ENCODE measurements at regions not wholly inside any gene's neighbourhood (a gene's known extent, or its start where the extent isn't known, plus 50 kb on each side); places are given as distances from the start of the nearest gene placed in this dataset.

DNA sequence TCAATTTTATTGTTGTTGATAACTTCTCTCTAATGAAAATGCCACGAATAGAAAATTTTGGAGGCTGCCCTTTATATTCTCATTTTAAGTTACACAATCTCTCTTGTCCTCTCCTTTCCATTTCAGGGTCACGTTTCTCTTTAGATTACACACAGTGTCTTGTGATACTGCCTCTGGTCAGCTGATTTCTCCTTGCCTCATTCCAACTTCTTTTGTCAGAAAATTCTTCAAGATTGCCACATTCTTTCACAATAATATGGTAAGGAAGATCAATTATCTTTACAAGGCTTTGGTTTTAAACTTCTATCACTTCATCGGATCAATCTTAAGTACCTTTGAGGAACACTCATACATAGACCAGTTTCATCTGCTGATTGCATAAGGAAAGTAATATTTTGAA, 370.3 kb downstream of the RFPL4B start:
- DNase-seq (ENCODE audit: low read depth in 2 of 2), result no peak

DNA sequence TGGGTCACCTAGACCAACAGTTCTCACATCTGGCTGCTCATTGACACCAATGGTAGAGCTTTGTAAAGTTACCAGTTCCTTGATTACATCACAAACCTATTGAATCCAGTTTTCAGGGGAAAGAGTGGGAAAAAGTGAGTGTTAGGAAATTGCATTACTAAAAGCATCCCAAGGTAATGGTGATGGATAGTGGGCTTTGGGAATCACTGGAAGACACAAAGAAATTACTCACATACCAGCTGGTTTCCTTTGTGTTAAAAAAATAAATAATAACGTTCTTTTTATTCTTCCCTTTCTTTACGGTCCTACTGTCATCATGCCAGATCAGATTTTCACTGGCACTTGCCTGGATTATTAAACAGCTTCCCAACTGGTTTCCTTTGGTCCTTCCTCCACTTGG, 370.7 kb downstream of the RFPL4B start:
- no peak for DNase-seq (ENCODE audit: low read depth in 2 of 2)

DNA sequence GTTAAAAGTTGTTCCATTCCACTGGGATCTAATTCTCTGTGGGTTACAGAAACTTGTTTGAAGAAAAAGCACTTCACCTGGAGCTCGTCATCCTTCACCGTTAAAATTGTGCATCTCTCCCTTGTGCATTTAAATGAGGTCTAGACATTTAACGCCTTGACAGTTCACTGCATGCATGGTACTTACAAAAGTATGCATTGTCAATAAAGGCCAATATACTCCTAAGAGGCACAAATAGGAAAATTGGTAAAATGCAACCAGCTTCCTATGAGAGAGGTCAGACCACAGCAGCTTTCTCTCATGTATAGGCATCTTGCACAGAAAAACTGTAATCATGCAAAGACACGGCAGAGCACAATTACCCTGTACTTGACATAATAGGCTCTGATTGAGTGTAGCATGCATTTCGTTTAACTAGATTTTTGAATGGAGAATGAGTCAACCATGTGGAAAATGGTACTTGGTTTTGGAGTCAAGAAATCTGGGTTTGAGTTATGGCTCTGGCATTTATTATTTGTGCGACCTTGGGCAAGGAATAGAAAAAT, 378.5 kb downstream of the RFPL4B start:
- DNase-seq (ENCODE audit: low read depth in 2 of 2), result no peak

DNA sequence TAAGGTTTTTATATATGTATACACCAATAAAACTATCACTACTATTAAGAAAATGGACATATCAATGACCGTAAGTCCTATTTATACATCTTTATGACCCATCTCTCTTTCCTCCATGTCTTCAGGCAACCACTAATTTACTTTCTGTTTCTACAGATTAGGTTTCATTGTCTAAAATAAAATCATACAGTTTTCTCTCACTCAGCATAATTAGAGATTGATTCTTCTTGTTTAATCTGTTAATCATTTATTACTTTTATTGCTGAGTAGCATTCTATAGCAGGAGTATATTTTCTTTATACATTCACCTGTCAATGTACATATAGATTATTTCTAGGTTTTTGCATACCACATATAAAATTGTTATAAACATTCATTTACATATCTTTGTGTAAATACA, 388.0 kb downstream of the RFPL4B start:
- no peak for DNase-seq (ENCODE audit: low read depth in 2 of 2)

DNA sequence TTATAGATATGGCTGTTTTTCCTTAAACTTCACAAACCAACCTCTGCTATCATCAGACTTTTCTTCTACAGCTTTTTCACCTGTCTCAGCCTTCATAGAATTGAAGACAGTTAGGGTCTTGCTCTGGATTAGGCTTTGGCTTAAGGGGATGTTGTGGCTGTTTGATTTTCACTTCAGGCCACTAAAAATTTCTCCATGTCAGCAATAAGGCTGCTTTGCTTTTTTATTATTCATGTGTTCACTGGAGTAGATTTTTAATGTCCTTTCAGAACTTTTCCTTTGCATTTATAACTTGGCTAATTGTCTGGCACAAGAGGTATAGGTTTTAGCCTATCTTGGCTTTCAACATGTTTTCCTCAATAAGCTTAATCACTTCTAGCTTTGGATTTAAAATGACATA, 392.6 kb downstream of the RFPL4B start:
- no peak for DNase-seq (ENCODE audit: low read depth in 2 of 2)

DNA sequence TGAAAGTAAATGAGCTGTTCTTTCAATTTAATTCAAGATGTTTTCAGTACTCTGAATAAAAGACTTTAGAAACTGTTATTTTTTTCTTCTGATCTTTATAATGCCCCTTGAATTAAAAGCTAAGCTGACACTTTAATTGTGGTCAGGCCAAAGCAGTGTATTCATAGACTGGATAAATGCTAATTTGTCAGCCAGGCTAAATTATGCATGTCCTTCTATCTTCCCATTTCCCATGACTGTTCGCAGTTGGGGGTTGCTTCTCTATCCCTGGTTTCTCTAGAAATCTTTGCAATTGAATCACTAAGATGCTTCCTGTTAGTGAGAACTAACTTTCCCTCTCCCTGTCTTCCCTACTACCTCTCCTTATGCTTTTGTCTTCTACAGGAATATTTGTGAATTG, 396.2 kb downstream of the RFPL4B start:
- DNase-seq (ENCODE audit: low read depth in 2 of 2), result no peak

DNA sequence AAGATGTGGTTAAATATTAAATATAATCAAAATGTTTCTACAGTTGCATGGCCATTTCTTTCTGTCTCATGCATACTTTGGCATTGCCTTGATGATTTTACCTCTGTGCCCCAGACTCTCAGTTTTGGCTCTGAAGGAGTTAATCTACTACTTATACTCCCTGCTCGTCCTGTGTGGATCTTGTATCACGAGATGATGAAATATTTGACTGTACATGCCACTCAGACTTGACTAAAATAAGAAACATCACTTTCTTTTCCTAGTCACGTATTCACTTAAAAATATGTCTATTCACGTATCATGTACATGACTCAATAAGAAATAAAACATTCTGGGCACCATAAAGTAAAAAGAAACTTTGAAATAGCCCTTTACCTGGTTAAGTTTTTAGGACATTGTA, 397.7 kb downstream of the RFPL4B start:
- no peak for DNase-seq (ENCODE audit: low read depth in 2 of 2)

DNA sequence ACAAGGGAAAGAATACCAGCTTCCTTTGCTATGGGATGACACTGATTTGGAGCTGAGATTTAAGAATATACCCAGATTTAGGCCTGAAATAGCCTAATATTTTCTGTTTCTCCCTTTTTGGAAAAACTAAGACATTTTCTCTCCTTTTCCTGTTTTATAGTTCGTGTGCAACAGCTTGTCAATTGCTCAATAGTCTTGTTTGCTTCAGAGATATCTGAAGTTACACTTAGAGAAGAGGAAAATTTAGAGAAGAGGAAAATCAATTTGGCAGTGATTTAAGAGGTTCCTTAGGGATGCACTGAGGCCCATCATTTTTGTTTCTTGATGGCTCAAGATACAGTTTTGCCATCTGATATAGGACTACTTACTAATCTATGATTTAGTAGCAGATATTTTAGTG, 398.6 kb downstream of the RFPL4B start:
- no peak for DNase-seq (ENCODE audit: low read depth in 2 of 2)

DNA sequence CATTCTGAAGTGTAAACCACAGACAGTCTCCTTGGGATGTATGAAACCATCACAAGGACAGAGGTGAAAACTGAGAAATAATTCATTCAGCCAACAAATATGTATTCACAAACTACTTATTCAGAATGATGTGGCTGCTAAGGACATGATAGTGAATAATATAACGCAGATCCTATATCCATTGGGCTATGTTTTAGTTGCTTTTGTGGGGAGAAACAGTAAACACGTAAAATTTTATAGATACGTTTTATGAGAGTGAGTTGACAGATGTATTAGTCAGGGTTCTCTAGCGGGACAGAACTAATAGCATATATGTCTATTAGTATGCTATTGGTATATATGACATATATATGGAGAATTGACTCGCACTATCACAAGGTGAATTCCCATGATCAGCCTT, 402.5 kb downstream of the RFPL4B start:
- no peak for DNase-seq (ENCODE audit: low read depth in 2 of 2)

DNA sequence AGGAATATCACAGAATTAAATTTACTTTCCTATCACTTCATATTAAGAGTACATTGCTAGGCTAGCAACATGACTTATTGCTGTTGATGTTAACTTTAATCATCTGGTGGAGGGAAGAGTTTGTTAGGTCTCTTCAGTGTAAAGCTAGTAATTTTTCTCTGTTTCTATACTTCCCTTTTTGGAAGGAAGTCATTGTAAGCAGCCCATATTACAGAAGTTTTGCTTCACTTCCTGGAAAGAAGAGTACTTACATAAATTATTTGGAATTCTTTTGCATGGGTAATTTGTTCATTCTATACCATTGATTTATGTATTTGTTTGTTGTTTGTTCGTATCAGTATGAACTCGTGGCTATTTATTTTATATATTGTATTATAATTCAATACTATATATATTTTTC, 405.2 kb downstream of the RFPL4B start:
- no peak for DNase-seq (ENCODE audit: low read depth in 2 of 2)

DNA sequence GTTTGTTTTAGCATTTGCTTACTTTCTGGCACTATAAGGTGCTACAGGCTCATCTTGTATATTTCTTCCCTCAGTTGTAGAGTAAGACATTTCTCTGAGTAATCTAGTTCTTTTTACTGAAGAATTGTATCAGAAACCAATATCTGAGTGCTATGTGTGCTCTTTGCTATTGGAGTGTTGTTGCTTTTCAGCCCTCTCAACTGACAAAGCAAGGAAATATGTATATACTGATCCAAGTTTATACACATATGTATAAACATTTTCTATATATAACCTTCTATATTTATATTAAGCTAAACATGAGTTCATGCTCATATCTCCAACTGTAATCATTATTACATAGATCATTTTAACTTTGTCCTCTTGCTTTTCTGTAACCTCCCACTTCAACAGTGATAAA, 405.7 kb downstream of the RFPL4B start:
- DNase-seq (ENCODE audit: low read depth in 2 of 2), result no peak

DNA sequence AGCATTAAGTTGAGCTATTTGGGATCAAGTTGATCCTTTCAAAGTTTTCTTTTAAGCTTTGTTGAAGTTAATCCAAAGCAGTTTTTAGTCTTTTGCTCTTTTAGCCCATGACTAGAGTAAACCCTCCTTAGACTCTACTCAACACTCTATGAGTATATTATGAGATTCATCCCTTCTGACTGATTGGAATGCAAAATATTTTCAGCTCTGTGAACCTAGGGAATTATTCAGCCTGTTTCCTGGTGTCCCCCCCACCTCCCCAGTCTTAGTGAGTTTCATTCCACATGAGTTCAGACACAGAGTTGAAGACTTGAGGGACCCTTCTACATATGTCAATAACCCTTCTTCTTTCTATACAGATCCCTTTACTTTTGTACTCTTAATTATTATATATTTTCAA, 413.7 kb downstream of the RFPL4B start:
- no peak for DNase-seq (ENCODE audit: low read depth in 2 of 2)

DNA sequence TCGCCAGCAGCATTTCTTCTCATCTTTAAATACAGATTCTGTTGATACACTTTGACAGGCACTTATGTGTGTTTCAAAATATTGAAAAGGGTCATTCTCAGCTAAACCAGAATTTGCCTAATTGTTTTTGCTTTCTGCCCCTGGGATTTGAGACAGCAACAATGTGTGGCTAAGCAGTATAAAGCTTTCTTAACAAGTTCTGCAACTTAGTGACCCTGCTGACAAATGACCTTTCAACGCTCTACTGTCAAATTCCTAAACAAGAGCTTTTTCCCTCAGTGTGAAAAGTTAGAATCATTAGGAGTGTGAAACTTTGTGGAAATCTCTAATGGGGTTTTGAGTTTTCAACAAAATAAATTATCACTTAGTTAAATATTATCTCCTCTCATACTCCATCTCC, 414.6 kb downstream of the RFPL4B start:
- no peak for DNase-seq (ENCODE audit: low read depth in 2 of 2)

DNA sequence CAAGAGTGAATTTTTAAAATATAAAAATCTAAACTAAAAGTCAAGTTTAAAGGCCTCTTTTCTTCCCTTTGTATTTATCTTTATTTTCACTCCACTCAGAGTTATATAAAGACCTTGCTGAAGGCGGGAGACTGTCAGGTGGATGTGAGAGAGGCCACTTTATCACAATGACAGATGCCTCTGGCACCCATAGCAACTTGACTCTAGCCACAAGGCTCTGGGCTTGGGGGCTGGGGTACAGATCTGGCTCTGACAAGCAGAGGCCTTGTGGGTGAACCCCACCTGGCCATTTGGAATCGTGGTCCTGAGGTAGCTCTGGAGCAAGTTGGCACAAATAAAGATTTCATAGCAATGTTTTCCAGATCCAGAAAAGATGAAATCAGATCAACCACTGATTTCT, 417.2 kb downstream of the RFPL4B start:
- no peak for DNase-seq (ENCODE audit: low read depth in 2 of 2)

DNA sequence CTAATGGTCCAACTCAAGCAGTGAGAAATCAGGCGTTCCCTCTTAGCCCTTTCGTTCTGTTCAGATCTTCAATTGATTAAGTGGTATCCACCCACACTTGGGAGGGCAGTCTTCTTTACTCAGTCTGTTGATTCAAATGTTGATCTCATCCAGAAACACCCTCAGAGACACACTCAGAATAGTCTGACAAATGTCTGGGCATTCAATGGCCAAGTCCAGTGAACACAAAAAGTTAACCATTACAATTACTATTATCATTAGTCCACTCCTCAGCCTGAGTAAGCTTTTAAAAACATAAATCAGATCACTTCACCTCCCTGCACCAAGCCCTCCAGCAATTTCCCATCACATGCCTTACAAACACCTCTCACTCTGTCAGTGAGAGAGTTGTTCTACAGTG, 423.2 kb downstream of the RFPL4B start:
- DNase-seq (ENCODE audit: low read depth in 2 of 2), result no peak

DNA sequence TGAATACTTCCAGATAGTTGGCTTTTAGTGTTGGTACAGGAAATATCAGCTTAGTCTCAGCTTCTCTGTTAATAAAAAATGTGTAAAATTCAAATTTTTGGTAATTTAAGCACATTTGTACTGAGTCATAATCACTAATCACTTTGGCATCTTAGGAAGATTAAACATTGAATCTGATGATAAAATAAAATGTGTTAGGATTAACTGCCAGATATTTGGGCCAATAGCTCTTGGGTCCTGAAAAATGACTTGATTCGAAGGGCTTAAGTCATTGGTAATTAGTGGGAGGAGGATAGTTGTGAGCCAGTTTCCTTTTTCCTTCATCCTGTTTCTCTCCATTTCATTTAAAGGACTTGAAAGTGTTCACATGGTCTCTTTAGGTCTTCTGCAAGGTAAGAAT, 426.1 kb downstream of the RFPL4B start:
- no peak for DNase-seq (ENCODE audit: low read depth in 2 of 2)

DNA sequence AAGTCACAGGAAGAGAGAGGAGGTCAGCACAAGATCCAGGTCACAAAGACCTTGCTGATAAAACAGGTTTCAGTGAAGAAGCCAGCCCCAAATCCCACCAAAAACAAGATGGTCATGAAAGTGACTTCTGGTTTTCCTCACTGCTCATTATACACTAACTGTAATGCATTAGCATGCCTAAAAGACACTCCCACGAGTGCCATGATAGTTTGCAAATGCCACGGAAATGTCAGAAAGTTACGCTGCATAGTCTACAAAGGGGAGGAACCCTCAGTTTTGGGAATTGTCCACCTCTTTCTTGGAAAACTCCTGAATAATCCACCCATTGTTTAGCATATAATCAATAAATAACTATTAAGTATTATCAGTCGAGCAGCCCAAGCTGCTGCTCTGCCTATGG, 427.2 kb downstream of the RFPL4B start:
- no peak for DNase-seq (ENCODE audit: low read depth in 2 of 2)

DNA sequence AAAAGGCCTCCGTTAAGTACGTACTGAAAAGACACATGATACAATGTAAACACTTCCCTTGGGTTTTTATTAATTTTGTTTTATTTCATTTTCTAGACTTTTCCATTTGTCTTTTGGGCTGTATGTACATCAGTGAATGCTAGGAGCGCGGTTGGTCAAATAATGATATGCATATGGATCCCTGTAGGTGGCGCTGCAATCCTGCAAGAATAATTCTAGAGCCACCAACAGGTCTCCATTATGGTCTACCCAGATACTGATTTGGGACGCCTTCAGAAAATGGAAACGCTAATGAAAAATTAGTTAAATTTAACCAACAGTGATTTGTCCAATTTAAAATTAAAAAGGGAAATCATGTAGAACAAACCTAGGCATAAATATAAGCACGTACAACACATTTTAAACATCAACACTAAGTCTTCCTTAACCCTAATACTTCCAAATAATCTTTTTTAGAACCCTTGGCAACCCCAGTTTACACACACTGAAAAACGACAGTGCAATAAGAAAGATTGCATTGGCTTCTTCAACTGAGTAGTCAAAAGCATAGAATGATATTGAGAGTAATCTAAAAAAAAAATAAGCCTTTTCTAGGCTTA, 433.5 kb downstream of the RFPL4B start:
- no peak for DNase-seq (ENCODE audit: low read depth in 2 of 2)

DNA sequence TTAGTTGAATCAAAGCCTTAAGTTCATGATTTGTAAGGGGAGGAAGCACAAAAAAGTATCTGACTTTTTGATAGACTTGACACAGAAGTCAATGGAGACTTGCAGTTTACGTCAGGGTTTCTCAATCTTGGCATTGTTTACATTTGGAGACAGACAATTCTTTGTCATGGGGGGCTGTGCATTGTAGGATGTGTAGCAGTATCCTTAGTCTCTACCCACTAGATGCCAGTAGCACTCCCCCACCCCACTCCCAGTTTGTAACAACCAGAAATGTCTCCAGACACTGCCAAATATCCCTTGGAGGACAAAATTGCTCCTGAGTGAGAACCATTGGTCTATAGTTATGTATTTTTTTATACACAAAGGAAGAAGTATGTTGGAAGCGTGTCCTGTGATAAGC, 434.1 kb downstream of the RFPL4B start:
- DNase-seq (ENCODE audit: low read depth in 2 of 2), result no peak

DNA sequence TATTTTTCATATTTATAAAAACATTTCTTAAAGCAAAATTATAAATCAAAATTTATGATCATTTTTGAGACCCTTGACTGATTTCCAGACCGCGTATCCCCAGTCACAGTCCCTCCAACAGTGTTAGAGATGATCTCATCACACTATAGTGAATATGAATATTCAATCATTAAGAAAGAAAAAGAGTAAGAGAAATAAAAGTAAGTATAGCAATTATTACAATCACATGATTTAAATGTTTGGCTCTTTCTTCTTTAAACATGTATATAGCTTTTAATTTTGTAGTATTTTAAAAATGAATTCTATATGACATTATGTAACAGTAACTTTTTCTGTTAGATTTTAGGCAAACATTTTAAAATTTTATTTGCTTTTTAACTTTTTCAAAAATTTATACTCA, 438.3 kb downstream of the RFPL4B start:
- DNase-seq (ENCODE audit: low read depth in 2 of 2), result no peak

DNA sequence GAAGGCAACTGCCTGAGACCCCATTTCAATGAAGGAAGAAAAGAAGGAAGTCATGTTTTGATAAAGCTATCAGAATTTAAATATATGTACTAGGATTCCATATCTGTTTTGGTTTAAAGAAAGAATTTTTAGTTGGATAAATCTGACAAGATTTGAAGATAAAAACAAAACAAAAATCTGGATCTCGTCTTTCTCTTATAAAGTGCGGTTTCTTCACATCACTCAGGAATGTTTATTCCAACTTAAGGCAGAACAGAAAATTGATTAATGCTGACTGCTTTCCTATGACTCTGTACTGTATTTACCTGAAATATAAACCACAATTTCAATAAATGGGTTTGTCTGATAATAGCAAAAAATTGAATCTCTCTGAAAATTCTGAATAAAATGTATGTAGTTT, 439.7 kb downstream of the RFPL4B start:
- DNase-seq (ENCODE audit: low read depth in 2 of 2), result no peak

DNA sequence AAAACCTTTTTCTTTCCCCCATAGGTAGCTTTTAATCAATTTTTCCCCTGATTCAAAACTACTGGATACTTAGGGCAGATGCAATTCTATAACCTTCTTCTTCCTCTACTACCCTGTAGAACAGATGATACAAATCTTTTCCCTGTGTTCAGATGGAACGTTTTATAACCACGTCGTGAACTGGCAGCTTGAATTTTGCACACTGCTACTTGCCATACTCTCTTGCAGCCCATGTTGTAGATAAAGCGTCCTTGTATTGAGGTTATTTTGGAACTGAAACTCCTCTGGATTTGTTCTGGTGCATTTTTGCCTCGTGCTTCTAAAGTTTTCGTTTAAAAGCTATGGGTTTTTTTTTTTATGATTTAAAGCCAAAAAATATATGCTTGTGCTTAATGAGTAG, 440.2 kb downstream of the RFPL4B start:
- no peak for DNase-seq (ENCODE audit: low read depth in 2 of 2)

DNA sequence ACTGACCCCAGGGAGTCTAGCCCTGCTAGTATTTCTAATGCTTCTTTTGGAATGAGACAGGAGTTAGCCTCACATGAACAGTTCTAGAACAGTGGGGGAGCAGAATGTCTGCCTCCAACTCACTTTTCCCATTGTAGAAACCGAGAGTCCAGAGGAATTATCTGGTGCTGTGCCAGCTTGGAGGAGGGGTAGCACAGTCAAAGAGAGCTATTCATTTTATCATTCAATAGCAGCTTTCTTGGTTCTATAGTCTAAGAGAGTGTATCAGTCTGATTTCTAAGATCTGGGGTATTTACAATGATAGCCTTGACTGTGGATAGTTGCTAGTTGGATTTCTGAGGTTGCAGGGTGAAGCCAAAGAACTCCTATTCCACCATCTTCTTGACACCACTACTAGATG, 448.2 kb downstream of the RFPL4B start:
- DNase-seq (ENCODE audit: low read depth in 2 of 2), result no peak

DNA sequence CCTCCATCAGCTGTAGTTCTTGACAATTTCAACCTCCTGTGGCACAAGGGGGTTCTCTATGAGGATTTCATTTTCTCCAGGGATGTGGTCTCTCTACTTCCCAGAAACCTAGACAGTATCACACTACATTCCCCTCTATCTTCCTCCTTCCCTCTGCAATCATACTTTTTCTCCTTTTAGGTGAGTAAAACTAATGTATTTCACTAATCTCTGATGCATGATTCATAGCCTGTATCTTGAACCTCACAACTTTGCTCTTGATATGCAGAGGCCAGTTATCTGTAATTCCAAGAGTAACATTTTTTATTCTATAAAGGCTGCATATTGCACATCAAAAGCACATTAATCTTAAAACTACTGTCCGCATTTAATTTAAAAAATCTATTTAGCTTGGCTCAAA, 449.6 kb downstream of the RFPL4B start:
- no peak for DNase-seq (ENCODE audit: low read depth in 2 of 2)
